ENCODE measurements at regions not wholly inside any gene's neighbourhood (a gene's known extent, or its start where the extent isn't known, plus 50 kb on each side); places are given as distances from the start of the nearest gene placed in this dataset.

GRCh38 chr16:77509051-77509450, 74.2 kb upstream of the ADAMTS18 start:
- TF ChIP-seq CTCF (IDR thresholded peaks at IDR 0.05) = no peak
- no peak for TF ChIP-seq POLR2A (IDR thresholded peaks at IDR 0.05)
